Activated CD4-positive, alpha-beta T cell treated with anti-CD3 and anti-CD28 coated beads for 4 hours (primary cell): ENCODE measurements at regions not wholly inside any gene's neighbourhood (a gene's known extent, or its start where the extent isn't known, plus 50 kb on each side); places are given as distances from the start of the nearest gene placed in this dataset.

Experiments used
- DNase-seq, 2 donors: peaks; one replicate each; pipeline ENCODE4 v3.0.0-alpha.2; 2020

- DNase-seq, result no peak
Observed at GRCh38 chr1:115412733-115413132, 74.7 kb upstream of the NGF start.

DNA sequence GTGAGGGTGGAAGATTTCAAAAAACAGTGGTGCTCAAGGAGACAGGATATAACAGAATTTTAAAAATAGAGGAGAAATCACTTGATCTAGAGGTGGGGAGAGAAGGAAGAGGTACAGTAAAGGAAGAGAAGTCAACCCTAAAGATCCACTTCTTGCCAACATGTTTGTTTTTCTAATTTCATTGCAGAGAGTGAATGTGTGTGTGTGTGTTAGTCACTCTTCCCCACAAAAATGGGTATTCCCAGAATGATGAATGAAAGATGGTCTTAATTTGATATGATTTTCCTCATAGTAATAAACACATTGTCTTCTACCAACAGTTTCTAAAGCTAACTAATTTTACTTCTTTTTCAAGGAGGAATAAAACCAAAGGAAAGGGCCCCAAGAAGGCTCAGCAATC is 74.2 kb upstream of the NGF start:
- DNase-seq, result no peak

- no peak for DNase-seq
Observed at GRCh38 chr1:115411371-115412063, 73.5 kb upstream of the NGF start.

- no peak for DNase-seq
Observed at GRCh38 chr1:115409094-115410015, 71.3 kb upstream of the NGF start.

GRCh38 chr1:115408533-115408932 is 70.5 kb upstream of the NGF start:
- DNase-seq, result no peak

GRCh38 chr1:115404911-115405310 is 66.9 kb upstream of the NGF start:
- DNase-seq, result no peak

DNA sequence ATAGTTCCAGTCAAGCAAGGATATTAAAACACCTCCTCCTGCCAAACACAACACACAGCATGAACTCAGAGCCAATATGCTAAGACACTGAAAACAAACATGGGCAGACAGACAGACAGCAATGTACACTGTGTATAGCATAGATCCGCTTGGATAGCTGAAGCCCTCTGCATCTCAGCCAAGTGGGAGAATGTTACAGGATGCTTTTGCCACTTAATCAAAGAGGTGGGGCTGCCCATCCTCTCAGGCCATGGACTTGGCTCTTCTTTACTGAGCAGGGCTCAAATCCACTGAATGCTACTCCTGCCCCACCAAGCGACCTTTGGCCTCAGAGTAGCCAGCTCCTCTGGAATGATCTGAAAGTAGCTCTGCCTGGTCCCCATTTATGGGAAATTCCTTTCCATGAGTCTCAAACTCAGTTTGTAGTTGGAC is 64.7 kb upstream of the NGF start:
- DNase-seq, result no peak

DNA sequence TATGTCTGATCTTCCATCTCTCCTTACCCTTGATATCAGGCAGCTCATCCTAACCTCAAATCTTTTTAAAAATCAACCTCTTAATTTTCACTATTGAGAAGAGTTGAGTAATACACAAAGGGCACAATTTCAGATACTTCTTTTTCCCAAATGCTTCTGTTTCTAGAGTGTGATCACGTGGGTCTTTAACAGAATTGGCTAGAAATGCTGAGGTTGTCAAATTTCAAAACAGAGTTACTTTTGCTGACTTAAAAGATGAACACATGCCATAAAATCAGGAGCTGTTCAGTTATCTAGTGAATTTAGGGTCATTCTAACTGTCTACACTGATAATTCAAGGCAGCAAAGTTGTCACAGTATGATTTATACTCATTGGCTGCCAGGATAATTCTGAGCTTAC is 63.6 kb upstream of the NGF start:
- DNase-seq, result no peak

DNA sequence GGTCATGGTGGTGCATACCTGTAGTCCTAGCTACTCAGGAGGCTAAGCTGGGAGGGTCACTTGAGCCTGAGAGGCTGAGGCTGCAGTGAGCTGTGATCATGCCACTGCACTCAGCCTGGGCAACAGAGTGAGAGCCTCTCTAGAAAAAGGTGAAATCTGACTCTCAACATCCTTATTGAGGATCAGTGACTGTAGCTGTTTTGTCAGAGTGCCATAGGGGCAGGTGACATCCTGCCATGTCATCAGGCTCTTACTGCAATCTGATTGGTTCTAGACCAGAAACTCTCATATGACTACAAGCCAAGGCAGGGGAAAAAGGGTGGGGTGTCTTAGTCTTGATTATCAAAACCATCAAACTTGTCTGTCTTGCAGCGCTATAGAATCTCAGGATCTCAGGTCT is 62.8 kb upstream of the NGF start:
- DNase-seq, result no peak

DNA sequence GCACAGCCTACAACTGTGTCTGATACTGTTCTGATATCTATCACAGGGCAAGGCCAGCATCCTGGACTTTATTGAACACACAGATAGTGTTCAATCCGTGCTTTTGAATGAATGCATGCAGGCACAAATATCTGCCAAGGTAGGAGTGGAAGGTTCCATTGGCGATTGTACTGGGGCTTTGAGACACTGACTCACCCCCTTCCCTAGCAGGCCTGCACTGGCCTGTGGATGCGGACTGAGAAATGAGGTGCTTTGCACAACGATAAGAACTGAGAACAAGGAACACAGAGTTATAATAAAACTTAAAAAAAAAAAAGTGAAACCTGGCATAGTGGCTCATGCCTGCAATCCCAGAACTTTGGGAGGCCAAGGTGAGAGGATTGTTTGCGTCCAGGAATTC is 62.4 kb upstream of the NGF start:
- DNase-seq, result no peak

DNA sequence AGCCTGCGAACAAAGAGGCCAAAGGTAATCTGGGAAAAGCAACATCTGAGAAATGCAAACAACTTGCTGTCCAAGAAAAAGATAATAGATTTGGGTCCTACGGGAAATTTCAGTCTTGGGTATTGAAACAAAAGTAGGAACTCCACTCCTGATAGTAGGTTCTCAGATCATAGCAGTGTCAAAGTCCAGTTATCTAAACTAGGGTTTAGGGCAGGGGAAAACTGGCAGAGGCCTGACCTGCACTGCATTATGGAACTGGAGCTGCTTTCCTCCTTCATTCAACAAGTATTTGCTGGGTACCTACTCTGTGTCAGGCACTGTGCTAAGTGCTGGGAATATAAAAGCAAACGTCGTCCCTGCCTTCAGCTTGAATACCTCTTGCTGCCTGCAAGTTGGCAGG is 60.7 kb upstream of the NGF start:
- DNase-seq, result no peak
